Trophoblast cell (in vitro differentiated cells and primary cell): ENCODE measurements at regions not wholly inside any gene's neighbourhood (a gene's known extent, or its start where the extent isn't known, plus 50 kb on each side); places are given as distances from the start of the nearest gene placed in this dataset.
A peak's percentile ranks its signal among the peaks of the same experiment; 100 is the strongest.
"Not testable (repeated sequence)": the region's sequence is repeated elsewhere in the genome, so short reads cannot be mapped to it uniquely, and the experiment has no call there.

ENCODE experiments used
- DNase-seq, 2 donors: peaks; one replicate each; pipeline ENCODE4 v3.0.0-alpha.2; 2016
- H2AFZ ChIP-seq: 2 replicates; pipeline ENCODE4 v1.6.1; 2013; ENCODE audit warnings: low read length, moderate library complexity, mild to moderate bottlenecking; ENCODE audit not compliant: insufficient read depth, poor library complexity
- H2AK5ac ChIP-seq: 2 replicates; pipeline ENCODE4 v1.6.1; 2013; ENCODE audit warnings: mild to moderate bottlenecking, low read length
- H2BK120ac ChIP-seq: 2 replicates; pipeline ENCODE4 v1.6.1; 2013; ENCODE audit warnings: low read length, mild to moderate bottlenecking, moderate library complexity; ENCODE audit not compliant: insufficient read depth, poor library complexity
- H2BK12ac ChIP-seq: 2 replicates; pipeline ENCODE4 v1.6.1; 2013; ENCODE audit warnings: mild to moderate bottlenecking, low read length, moderate library complexity
- H2BK5ac ChIP-seq: 2 replicates; pipeline ENCODE4 v1.6.1; 2013; ENCODE audit warnings: low read length, low read depth, moderate library complexity, mild to moderate bottlenecking; ENCODE audit not compliant: poor library complexity
- H3K14ac ChIP-seq: 2 replicates; pipeline ENCODE4 v1.6.1; 2013; ENCODE audit warnings: mild to moderate bottlenecking, low read length
- H3K18ac ChIP-seq: 2 replicates; pipeline ENCODE4 v1.6.1; 2013; ENCODE audit warnings: mild to moderate bottlenecking, low read length
- H3K23ac ChIP-seq: 2 replicates; pipeline ENCODE4 v1.6.1; 2013; ENCODE audit warnings: low read length
- H3K27ac ChIP-seq: 2 replicates; pipeline ENCODE4 v1.5.1; 2013; ENCODE audit warnings: low read depth, mild to moderate bottlenecking, inconsistent platforms, low read length, moderate library complexity
- H3K27me3 ChIP-seq: 2 replicates; pipeline ENCODE4 v1.6.1; 2013; ENCODE audit warnings: inconsistent platforms, mild to moderate bottlenecking, low read length, moderate library complexity; ENCODE audit not compliant: insufficient read depth
- H3K36me3 ChIP-seq, 2 experiments: 1 replicate in 1 of 2; 2 replicates in 1 of 2; pipeline ENCODE4 v1.6.1; 2013; ENCODE audit warnings: low read length in 2 of 2, mild to moderate bottlenecking in 2 of 2, moderate library complexity in 1 of 2; ENCODE audit not compliant: insufficient read depth in 2 of 2, control insufficient read depth in 1 of 2
- H3K4ac ChIP-seq: 2 replicates; pipeline ENCODE4 v1.6.1; 2013; ENCODE audit warnings: low read depth, mild to moderate bottlenecking, low read length, moderate library complexity
- H3K4me1 ChIP-seq, 2 experiments: 1 replicate in 1 of 2; 2 replicates in 1 of 2; pipeline ENCODE4 v1.6.1; 2013; ENCODE audit warnings: low read length in 2 of 2, mild to moderate bottlenecking in 2 of 2, moderate library complexity in 1 of 2; ENCODE audit not compliant: insufficient read depth in 2 of 2, control insufficient read depth in 1 of 2
- H3K4me2 ChIP-seq: 2 replicates; pipeline ENCODE4 v1.6.1; 2013; ENCODE audit warnings: inconsistent platforms, mild to moderate bottlenecking, low read length, moderate library complexity
- H3K4me3 ChIP-seq: 2 replicates; pipeline ENCODE4 v1.5.1; 2013; ENCODE audit warnings: mild to moderate bottlenecking, low read depth, low read length, inconsistent platforms
- H3K79me1 ChIP-seq: one replicate; pipeline ENCODE4 v1.6.1; 2013; ENCODE audit warnings: low read length
- H3K79me2 ChIP-seq: 2 replicates; pipeline ENCODE4 v1.6.1; 2013; ENCODE audit warnings: low read length, mild to moderate bottlenecking; ENCODE audit not compliant: control insufficient read depth, insufficient read depth, poor library complexity
- H3K9ac ChIP-seq: 2 replicates; pipeline ENCODE4 v1.6.1; 2013; ENCODE audit warnings: mild to moderate bottlenecking, low read length
- H3K9me3 ChIP-seq: 2 replicates; pipeline ENCODE4 v1.6.1; 2013; ENCODE audit warnings: low read depth, mild to moderate bottlenecking, control low read depth, inconsistent platforms, low read length; ENCODE audit not compliant: insufficient read depth
- H4K12ac ChIP-seq: 2 replicates; pipeline ENCODE4 v1.6.1; 2013; ENCODE audit warnings: low read depth, mild to moderate bottlenecking, low read length, moderate library complexity
- H4K8ac ChIP-seq: 2 replicates; pipeline ENCODE4 v1.6.1; 2013; ENCODE audit warnings: low read depth, mild to moderate bottlenecking, low read length, moderate library complexity
- H4K91ac ChIP-seq: one replicate; pipeline ENCODE4 v1.6.1; 2013; ENCODE audit warnings: low read depth, mild to moderate bottlenecking, low read length, moderate library complexity
- WGBS: extraction: QIAGEN DNeasy Blood & Tissue Kit; methylation state at CpG from one replicate; pipeline ENCODE4 v1.1.7; 2013; ENCODE audit warnings: missing lambda C conversion rate; ENCODE audit not compliant: insufficient read length, insufficient coverage; ENCODE audit errors: extremely low coverage; 5-methylcytosine and 5-hydroxymethylcytosine counted together

DNA sequence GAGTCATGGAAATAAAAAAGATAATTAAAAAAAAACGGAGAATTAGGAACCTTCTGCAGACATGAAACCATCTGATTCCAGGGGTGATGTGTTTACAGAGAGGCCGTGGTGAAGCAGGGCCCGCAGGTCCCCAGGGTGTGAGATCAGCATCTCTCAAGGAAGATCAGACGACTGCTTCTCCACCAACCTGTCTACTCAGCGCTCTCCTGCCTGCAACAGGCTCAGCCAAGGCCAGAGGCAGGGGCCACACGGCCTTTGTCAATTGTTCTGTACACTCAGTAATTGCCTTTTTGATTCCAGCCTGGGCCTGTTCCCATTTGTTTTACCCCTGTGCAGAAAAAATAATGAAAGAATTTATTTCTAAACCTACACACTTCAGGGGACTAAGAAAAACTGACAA, 124.6 kb downstream of the NXPE2 start:
- Histone ChIP-seq H4K91ac (no peak overlapping the region), H2AK5ac (no peak overlapping the region), H3K9me3 (no peaks in the 10 kb centered on the region), H3K4me1 (no peaks in the 10 kb centered on the region), H2BK12ac (no peak overlapping the region), H3K4me2 (no peak overlapping the region), H4K12ac (no peak overlapping the region), H2AFZ (no peak overlapping the region), H3K27me3 (no peaks in the 10 kb centered on the region), H3K14ac (no peak overlapping the region), H2BK5ac (no peak overlapping the region), H3K9ac (no peak overlapping the region), H3K4ac (no peak overlapping the region), H3K79me2 (no peaks in the 10 kb centered on the region), H4K8ac (no peak overlapping the region), H3K36me3 (no peaks in the 10 kb centered on the region), H2BK120ac (no peak overlapping the region), H3K23ac (no peak overlapping the region), H3K27ac (no peak overlapping the region), H3K4me3 (no peak overlapping the region), H3K79me1 (no peaks in the 10 kb centered on the region), H3K18ac (no peak overlapping the region)
- WGBS = no CpG with 5 or more reads among the region's 6 CpGs
- DNase-seq = no peak

GRCh38 chr11:114805431-114805830, 127.1 kb downstream of the NXPE2 start:
- H3K27ac ChIP-seq, H3K18ac ChIP-seq, H3K79me2 ChIP-seq, H2AFZ ChIP-seq, H4K8ac ChIP-seq, H3K4me1 ChIP-seq, H3K4me3 ChIP-seq, H4K91ac ChIP-seq, H2BK5ac ChIP-seq, H3K14ac ChIP-seq, H3K36me3 ChIP-seq, H3K9ac ChIP-seq, H2BK12ac ChIP-seq, H4K12ac ChIP-seq, H3K4me2 ChIP-seq, H3K27me3 ChIP-seq, H3K4ac ChIP-seq, H3K23ac ChIP-seq, H2BK120ac ChIP-seq, H3K9me3 ChIP-seq, H3K79me1 ChIP-seq, DNase-seq, H2AK5ac ChIP-seq: not testable (repeated sequence)
- no CpG with 5 or more reads among the region's 9 CpGs for WGBS

DNA sequence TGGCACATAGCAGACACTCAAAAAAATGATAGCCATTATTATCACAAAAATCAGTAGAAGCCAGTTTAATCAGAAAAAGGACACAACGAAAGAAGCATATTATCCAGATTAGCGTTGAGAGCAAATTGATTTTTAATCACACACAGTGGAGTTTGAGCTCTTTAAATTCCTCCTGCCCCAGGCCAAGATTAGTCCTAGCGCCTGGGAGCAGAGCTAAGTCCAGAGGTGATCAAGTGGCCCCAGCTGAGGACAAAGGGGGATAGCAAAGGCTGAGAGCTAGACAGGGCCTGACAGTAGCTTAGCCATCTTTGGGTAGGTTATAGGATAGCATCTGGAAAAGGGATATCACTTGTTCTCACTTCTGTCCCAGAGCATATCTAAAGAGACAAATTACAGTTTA, 133.6 kb downstream of the NXPE2 start:
- H3K23ac ChIP-seq = no peak overlapping the region
- no CpG with 5 or more reads among the region's 3 CpGs for WGBS
- DNase-seq = no peak
- no peak overlapping the region for H3K4ac ChIP-seq
- no peaks in the 10 kb centered on the region for H3K36me3 ChIP-seq
- no peak overlapping the region for H4K12ac ChIP-seq
- H2AFZ ChIP-seq = no peak overlapping the region
- no peaks in the 10 kb centered on the region for H3K79me2 ChIP-seq
- no peak overlapping the region for H3K27ac ChIP-seq
- no peak overlapping the region for H3K14ac ChIP-seq
- H2AK5ac ChIP-seq = no peak overlapping the region
- H3K4me2 ChIP-seq = no peak overlapping the region
- H2BK120ac ChIP-seq = no peak overlapping the region
- H3K9ac ChIP-seq = peak overlapping the region; percentile 40
- no peak overlapping the region for H4K8ac ChIP-seq
- no peak overlapping the region for H3K4me3 ChIP-seq
- H2BK12ac ChIP-seq = no peak overlapping the region
- no peak overlapping the region for H3K18ac ChIP-seq
- no peak overlapping the region for H2BK5ac ChIP-seq
- no peaks in the 10 kb centered on the region for H3K4me1 ChIP-seq
- no peaks in the 10 kb centered on the region for H3K27me3 ChIP-seq
- no peaks in the 10 kb centered on the region for H3K79me1 ChIP-seq
- H3K9me3 ChIP-seq = no peaks in the 10 kb centered on the region
- no peak overlapping the region for H4K91ac ChIP-seq

- no peak overlapping the region for H4K12ac ChIP-seq
- no peaks in the 10 kb centered on the region for H3K79me1 ChIP-seq
- H3K27me3 ChIP-seq = no peaks in the 10 kb centered on the region
- H3K23ac ChIP-seq = no peak overlapping the region
- H3K4me3 ChIP-seq = no peak overlapping the region
- H2BK12ac ChIP-seq = no peak overlapping the region
- DNase-seq = no peak
- H2BK5ac ChIP-seq = no peak overlapping the region
- H3K14ac ChIP-seq = no peak overlapping the region
- H4K91ac ChIP-seq = no peak overlapping the region
- no peak overlapping the region for H3K9ac ChIP-seq
- no CpG with 5 or more reads among the region's 3 CpGs for WGBS
- H2AK5ac ChIP-seq = no peak overlapping the region
- H3K9me3 ChIP-seq = no peaks in the 10 kb centered on the region
- no peak overlapping the region for H3K18ac ChIP-seq
- H3K27ac ChIP-seq = no peak overlapping the region
- H3K79me2 ChIP-seq = no peaks in the 10 kb centered on the region
- H3K36me3 ChIP-seq = no peaks in the 10 kb centered on the region
- H2AFZ ChIP-seq = no peak overlapping the region
- no peak overlapping the region for H3K4ac ChIP-seq
- no peak overlapping the region for H4K8ac ChIP-seq
- H3K4me2 ChIP-seq = no peak overlapping the region
- no peaks in the 10 kb centered on the region for H3K4me1 ChIP-seq
- no peak overlapping the region for H2BK120ac ChIP-seq
Measured at GRCh38 chr11:114812733-114813132, 134.4 kb downstream of the NXPE2 start.
